ENCODE measurements at regions not wholly inside any gene's neighbourhood (a gene's known extent, or its start where the extent isn't known, plus 50 kb on each side); places are given as distances from the start of the nearest gene placed in this dataset.

- dilution Hi-C loops (cut with MboI; ENCODE audit: extremely low pct_ligation_motif_present, low sequenced_read_pairs) = no loop called here
- no peak for FAIRE-seq
Measured at GRCh38 chr5:84758008-84758407, 373.3 kb upstream of the EDIL3 start.

DNA sequence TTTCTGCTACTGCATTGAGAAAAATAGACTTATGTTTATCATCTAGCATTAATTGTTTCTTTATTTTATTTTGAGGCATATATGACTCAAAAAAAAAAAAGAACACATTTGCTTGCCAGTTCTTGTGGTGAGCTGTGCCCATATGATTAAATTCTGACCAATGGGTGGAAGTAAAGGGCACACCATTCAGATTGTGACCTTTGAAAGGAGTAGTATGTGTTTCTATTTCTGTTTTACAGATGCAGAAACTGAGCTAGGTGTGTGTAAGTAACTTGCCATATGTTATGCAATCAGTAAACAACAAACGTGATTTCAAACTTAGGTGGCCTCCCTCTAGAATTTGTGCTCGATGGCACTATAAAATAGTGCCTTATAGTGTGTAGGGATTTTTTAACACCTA lies 368.1 kb upstream of the EDIL3 start:
- H3K9me1 ChIP-seq (ENCODE audit: control insufficient read depth, extremely low read depth, insufficient read depth, low read length) = no peaks in the 10 kb centered on the region
- no peaks in the 10 kb centered on the region for H3K27me3 ChIP-seq (ENCODE audit: control insufficient read depth, extremely low read depth, insufficient read depth, low read length)
- no peaks in the 10 kb centered on the region for H3K36me3 ChIP-seq (ENCODE audit: control insufficient read depth in 2 of 2, extremely low read depth in 1 of 2, insufficient read depth in 2 of 2, low read length in 2 of 2)
- H3K9me3 ChIP-seq (ENCODE audit: control insufficient read depth, low read depth, low read length) = no peaks in the 10 kb centered on the region
- no peaks in the 10 kb centered on the region for H3K4me1 ChIP-seq (ENCODE audit: control insufficient read depth, extremely low read depth, insufficient read depth, low read length)
- no peak overlapping the region for H3K9ac ChIP-seq (ENCODE audit: control insufficient read depth, extremely low read depth, insufficient read depth, low read length)
- no peak overlapping the region for H3K4me2 ChIP-seq (ENCODE audit: control insufficient read depth, extremely low read depth, insufficient read depth, low read depth, low read length)
- no peaks in the 10 kb centered on the region for H3K79me2 ChIP-seq (ENCODE audit: control insufficient read depth, insufficient read depth, low read length)
- dilution Hi-C loops (cut with MboI; ENCODE audit: extremely low pct_ligation_motif_present, low sequenced_read_pairs) = no loop called here
- DNase-seq (ENCODE audit: low read depth, low spot score) = no peak
- no peak overlapping the region for H3K4me3 ChIP-seq (ENCODE audit: control insufficient read depth in 2 of 3, extremely low read depth in 1 of 3, insufficient read depth in 2 of 3, low read depth in 1 of 3, low read length in 3 of 3)
- TF ChIP-seq EZH2 (IDR thresholded peaks at IDR 0.05; ENCODE audit: low read length) = no peak
- TF ChIP-seq CTCF (optimal IDR thresholded peaks at IDR 0.05 in 1 of 3, IDR thresholded peaks at IDR 0.05 in 1 of 3, conservative IDR thresholded peaks at IDR 0.05 in 1 of 3; ENCODE audit: extremely low read depth in 1 of 3, insufficient read depth in 2 of 3, low read length in 3 of 3) = no peak
- no peak overlapping the region for H2AFZ ChIP-seq (ENCODE audit: control insufficient read depth, low read length)
- H4K20me1 ChIP-seq (ENCODE audit: control insufficient read depth, extremely low read depth, insufficient read depth, low read length) = no peaks in the 10 kb centered on the region
- no peak overlapping the region for H3K27ac ChIP-seq (ENCODE audit: control insufficient read depth, insufficient read depth, low read length)
- FAIRE-seq = no peak

More at GRCh38 chr5:84758008-84758407, 373.3 kb upstream of the EDIL3 start:
- no peak for TF ChIP-seq EZH2 (IDR thresholded peaks at IDR 0.05; ENCODE audit: low read length)
- no peak for TF ChIP-seq CTCF (optimal IDR thresholded peaks at IDR 0.05 in 1 of 3, IDR thresholded peaks at IDR 0.05 in 1 of 3, conservative IDR thresholded peaks at IDR 0.05 in 1 of 3; ENCODE audit: extremely low read depth in 1 of 3, insufficient read depth in 2 of 3, low read length in 3 of 3)
- no peaks in the 10 kb centered on the region for H4K20me1 ChIP-seq (ENCODE audit: control insufficient read depth, extremely low read depth, insufficient read depth, low read length)
- no peak overlapping the region for H2AFZ ChIP-seq (ENCODE audit: control insufficient read depth, low read length)
- H3K9me1 ChIP-seq (ENCODE audit: control insufficient read depth, extremely low read depth, insufficient read depth, low read length) = no peaks in the 10 kb centered on the region
- no peaks in the 10 kb centered on the region for H3K79me2 ChIP-seq (ENCODE audit: control insufficient read depth, insufficient read depth, low read length)
- H3K4me3 ChIP-seq (ENCODE audit: control insufficient read depth in 2 of 3, extremely low read depth in 1 of 3, insufficient read depth in 2 of 3, low read depth in 1 of 3, low read length in 3 of 3) = no peak overlapping the region
- H3K27ac ChIP-seq (ENCODE audit: control insufficient read depth, insufficient read depth, low read length) = no peak overlapping the region
- no peaks in the 10 kb centered on the region for H3K36me3 ChIP-seq (ENCODE audit: control insufficient read depth in 2 of 2, extremely low read depth in 1 of 2, insufficient read depth in 2 of 2, low read length in 2 of 2)
- H3K9me3 ChIP-seq (ENCODE audit: control insufficient read depth, low read depth, low read length) = no peaks in the 10 kb centered on the region
- no peak overlapping the region for H3K9ac ChIP-seq (ENCODE audit: control insufficient read depth, extremely low read depth, insufficient read depth, low read length)
- no peak for DNase-seq (ENCODE audit: low read depth, low spot score)
- no peak overlapping the region for H3K4me2 ChIP-seq (ENCODE audit: control insufficient read depth, extremely low read depth, insufficient read depth, low read depth, low read length)
- H3K27me3 ChIP-seq (ENCODE audit: control insufficient read depth, extremely low read depth, insufficient read depth, low read length) = no peaks in the 10 kb centered on the region
- no peaks in the 10 kb centered on the region for H3K4me1 ChIP-seq (ENCODE audit: control insufficient read depth, extremely low read depth, insufficient read depth, low read length)
